B cell (primary cell): ENCODE measurements at regions not wholly inside any gene's neighbourhood (a gene's known extent, or its start where the extent isn't known, plus 50 kb on each side); places are given as distances from the start of the nearest gene placed in this dataset.

Experiments used
- ATAC-seq: fragments of 200-7000 bp; cut with Tn5 transposase; one replicate; pipeline ENCODE4 v1.10.0; 2021; ENCODE audit warnings: low read depth, mild to moderate bottlenecking, moderate number of reproducible peaks, moderate library complexity
- CTCF ChIA-PET: fragments of 350-600 bp; sonication (Branson Sonifier 250); formaldehyde crosslinking; loops from one replicate; lab custom pipeline; 2021; ENCODE audit warnings: antibody characterized with exemption, inconsistent platforms; lab: Charles Lee
- POLR2A ChIA-PET: fragments of 350-600 bp; sonication (Branson Sonifier 250); formaldehyde crosslinking; loops from one replicate; lab custom pipeline; 2021; ENCODE audit warnings: antibody characterized with exemption; lab: Charles Lee
- DNase-seq: peaks from one replicate; pipeline ENCODE4 v3.0.0; 2013
- H2AFZ ChIP-seq: 2 replicates; pipeline ENCODE4 v1.6.1; 2012; ENCODE audit warnings: mild to moderate bottlenecking, low read depth, low read length; ENCODE audit not compliant: insufficient read depth, poor library complexity, severe bottlenecking
- H3K27ac ChIP-seq, 2 donors: 1 replicate in 1 of 2; 2 replicates in 1 of 2; pipeline ENCODE4 v1.5.1; 2012 to 2013; ENCODE audit warnings: low read length in 2 of 2, mild to moderate bottlenecking in 2 of 2, moderate library complexity in 1 of 2
- H3K27me3 ChIP-seq, 4 experiments: fragments of 200-600 bp in 1 of 4; sonication (generic) in 1 of 4; replicated peaks in 1 of 4; 1 replicate in 2 of 4; 2 replicates in 2 of 4; pipeline versions ENCODE4 v1.6.1 to v1.7.0; 2013 to 2016; ENCODE audit warnings: low read length in 3 of 4, mild to moderate bottlenecking in 2 of 4, mixed read lengths in 1 of 4, moderate library complexity in 1 of 4; ENCODE audit not compliant: insufficient read depth in 4 of 4, control insufficient read depth in 3 of 4; ENCODE audit errors: control extremely low read depth in 1 of 4
- H3K36me3 ChIP-seq, 2 experiments: replicated peaks in 1 of 2; 1 replicate in 1 of 2; 2 replicates in 1 of 2; pipeline versions ENCODE4 v1.6.1 to v1.7.1; 2013; ENCODE audit warnings: low read length in 1 of 2; ENCODE audit not compliant: insufficient read depth in 2 of 2, control insufficient read depth in 1 of 2; ENCODE audit errors: control extremely low read depth in 1 of 2, extremely low read depth in 1 of 2
- H3K4me1 ChIP-seq, 2 donors: fragments of 200-600 bp in 1 of 2; sonication (generic) in 1 of 2; 1 replicate in 1 of 2; 2 replicates in 1 of 2; pipeline versions ENCODE4 v1.5.1 to v1.6.1; 2013 to 2017; ENCODE audit warnings: low read length in 2 of 2; ENCODE audit not compliant: control insufficient read depth in 2 of 2, insufficient read depth in 2 of 2
- H3K4me2 ChIP-seq: replicated peaks from 2 replicates; pipeline ENCODE3; 2012; ENCODE audit warnings: mild to moderate bottlenecking, low read depth, low read length; ENCODE audit not compliant: poor library complexity, severe bottlenecking
- H3K4me3 ChIP-seq, 5 experiments: fragments of 200-600 bp in 1 of 5; sonication (generic) in 1 of 5; 1 replicate in 3 of 5; 2 replicates in 2 of 5; pipeline versions ENCODE4 v1.5.1 to v1.7.0; 2011 to 2016; ENCODE audit warnings: low read length in 4 of 5, mild to moderate bottlenecking in 4 of 5, low read depth in 2 of 5, control low read depth in 1 of 5, moderate library complexity in 1 of 5; ENCODE audit not compliant: insufficient read depth in 1 of 5; ENCODE audit errors: control extremely low read depth in 1 of 5, extremely low read depth in 1 of 5
- H3K79me2 ChIP-seq: fragments of 200-600 bp; sonication (generic); one replicate; pipeline ENCODE4 v1.6.0; 2016; ENCODE audit warnings: low read length; ENCODE audit not compliant: control insufficient read depth, insufficient read depth
- H3K9ac ChIP-seq: fragments of 200-600 bp; sonication (generic); 2 replicates; pipeline ENCODE4 v1.6.1; 2017; ENCODE audit warnings: mild to moderate bottlenecking, low read length, moderate library complexity
- H3K9me3 ChIP-seq, 3 donors: one replicate each; pipeline versions ENCODE4 v1.6.1 to v1.7.1; 2013; ENCODE audit warnings: low read length in 2 of 3; ENCODE audit not compliant: control insufficient read depth in 2 of 3, insufficient read depth in 1 of 3; ENCODE audit errors: control extremely low read depth in 1 of 3
- H4K20me1 ChIP-seq: 2 replicates; pipeline ENCODE4 v1.6.0; 2012; ENCODE audit warnings: mild to moderate bottlenecking, low read length; ENCODE audit not compliant: insufficient read depth, control insufficient read depth, poor library complexity, severe bottlenecking
- H3K27ac Mint-ChIP-seq: one replicate; pipeline ENCODE4 v1.8.0; 2021; ENCODE audit warnings: mixed read lengths
- H3K27me3 Mint-ChIP-seq: one replicate; pipeline ENCODE4 v1.8.0; 2021; ENCODE audit warnings: mixed read lengths
- H3K4me1 Mint-ChIP-seq: one replicate; pipeline ENCODE4 v1.8.0; 2021; ENCODE audit warnings: mixed read lengths
- H3K4me3 Mint-ChIP-seq: one replicate; pipeline ENCODE4 v1.8.0; 2021; ENCODE audit warnings: mixed read lengths
- H3K9me3 Mint-ChIP-seq: one replicate; pipeline ENCODE4 v1.8.0; 2022; ENCODE audit warnings: mixed read lengths; ENCODE audit not compliant: insufficient read depth
- EZH2 ChIP-seq: IDR thresholded peaks from 2 replicates; pipeline ENCODE4 v1.6.1; 2012; ENCODE audit warnings: borderline replicate concordance, low read depth, mild to moderate bottlenecking, moderate library complexity, low read length; ENCODE audit not compliant: insufficient read depth, poor library complexity, severe bottlenecking
- WGBS: methylation state at CpG from one replicate; pipeline ENCODE4 v1.1.5; 2013; ENCODE audit warnings: missing lambda C conversion rate; ENCODE audit not compliant: insufficient coverage; 5-methylcytosine and 5-hydroxymethylcytosine counted together
- intact Hi-C: fragments of 100-400 bp; cut with micrococcal nuclease; formaldehyde crosslinking; loops from one replicate; pipeline ENCODE4 v1.10.0; 2022
- TF ChIP-seq, protein P1 (sequence below): fragments of 200-600 bp; IDR thresholded peaks from one replicate; pipeline ENCODE4 v1.8.0; 2022; ENCODE audit warnings: antibody characterized with exemption, mild to moderate bottlenecking

DNA sequence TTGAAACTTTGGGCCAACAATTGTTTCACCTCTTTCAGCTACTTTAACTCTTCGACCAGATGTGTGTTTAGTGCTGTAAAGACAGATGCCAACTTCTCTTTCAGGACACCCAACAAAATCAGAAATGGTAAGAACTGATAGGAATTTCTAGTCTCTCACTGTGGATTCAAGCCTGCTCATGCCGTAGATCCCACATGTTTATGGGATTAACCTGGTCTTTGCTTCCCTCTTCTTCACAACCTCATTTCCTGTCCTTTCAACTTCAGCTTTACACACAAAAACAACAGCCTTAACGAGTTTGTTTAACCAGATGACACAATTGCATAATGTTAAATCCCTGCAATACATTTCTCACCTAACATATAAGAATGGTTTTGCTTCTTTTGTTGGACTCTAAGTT lies 1031.9 kb upstream of the LRFN5 start:
- no peaks in the 10 kb centered on the region for H3K4me1 Mint-ChIP-seq
- intact Hi-C loops, result no loop called here
- no peak overlapping the region for H3K9ac ChIP-seq

DNA sequence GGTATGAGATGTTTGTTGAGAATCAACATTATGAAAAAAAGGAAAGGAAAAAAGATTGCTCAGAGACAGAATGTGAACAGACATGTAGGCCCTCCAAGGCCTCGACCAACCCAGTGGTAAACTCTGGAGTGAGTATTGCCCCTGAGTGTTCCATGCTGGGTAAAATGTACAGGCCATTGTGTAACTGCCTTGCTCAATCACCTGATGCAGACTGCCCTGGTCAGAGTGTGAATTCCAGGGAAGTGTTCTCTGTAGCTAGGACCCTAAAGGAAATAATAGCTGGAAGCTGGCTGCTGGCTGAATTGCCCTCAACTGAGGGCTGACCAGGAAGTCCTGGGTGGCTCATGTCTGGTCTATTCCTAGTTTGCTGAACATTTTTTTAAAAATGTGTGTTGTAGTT lies 1081.4 kb upstream of the LRFN5 start:
- Histone ChIP-seq H3K4me1 (no peaks in the 10 kb centered on the region), H3K4me3 (no peak overlapping the region), H2AFZ (no peak overlapping the region), H3K27ac (no peak overlapping the region), H3K9me3 (no peaks in the 10 kb centered on the region), H3K9ac (no peak overlapping the region), H3K36me3 (no peaks in the 10 kb centered on the region), H3K4me2 (no peak overlapping the region), H4K20me1 (no peaks in the 10 kb centered on the region), H3K27me3 (no peaks in the 10 kb centered on the region), H3K79me2 (no peaks in the 10 kb centered on the region)
- ChIA-PET POLR2A (no interaction called here), CTCF (no interaction called here)
- WGBS, result 67% methylated on average over 1 of the region's 1 CpG
- TF ChIP-seq EZH2, result no peak
- TF ChIP-seq, protein P1, sequence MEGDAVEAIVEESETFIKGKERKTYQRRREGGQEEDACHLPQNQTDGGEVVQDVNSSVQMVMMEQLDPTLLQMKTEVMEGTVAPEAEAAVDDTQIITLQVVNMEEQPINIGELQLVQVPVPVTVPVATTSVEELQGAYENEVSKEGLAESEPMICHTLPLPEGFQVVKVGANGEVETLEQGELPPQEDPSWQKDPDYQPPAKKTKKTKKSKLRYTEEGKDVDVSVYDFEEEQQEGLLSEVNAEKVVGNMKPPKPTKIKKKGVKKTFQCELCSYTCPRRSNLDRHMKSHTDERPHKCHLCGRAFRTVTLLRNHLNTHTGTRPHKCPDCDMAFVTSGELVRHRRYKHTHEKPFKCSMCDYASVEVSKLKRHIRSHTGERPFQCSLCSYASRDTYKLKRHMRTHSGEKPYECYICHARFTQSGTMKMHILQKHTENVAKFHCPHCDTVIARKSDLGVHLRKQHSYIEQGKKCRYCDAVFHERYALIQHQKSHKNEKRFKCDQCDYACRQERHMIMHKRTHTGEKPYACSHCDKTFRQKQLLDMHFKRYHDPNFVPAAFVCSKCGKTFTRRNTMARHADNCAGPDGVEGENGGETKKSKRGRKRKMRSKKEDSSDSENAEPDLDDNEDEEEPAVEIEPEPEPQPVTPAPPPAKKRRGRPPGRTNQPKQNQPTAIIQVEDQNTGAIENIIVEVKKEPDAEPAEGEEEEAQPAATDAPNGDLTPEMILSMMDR, result no peak
- Mint-ChIP-seq H3K27me3 (no peaks in the 10 kb centered on the region), H3K9me3 (no peaks in the 10 kb centered on the region), H3K4me1 (no peaks in the 10 kb centered on the region), H3K4me3 (no peak overlapping the region), H3K27ac (no peak overlapping the region)
- no peak for DNase-seq
- intact Hi-C loops, result no loop called here
- ATAC-seq, result no peak

More for the DNA sequence above, 1031.9 kb upstream of the LRFN5 start:
- ChIA-PET POLR2A (no interaction called here), CTCF (no interaction called here)
- DNase-seq, result no peak
- ATAC-seq, result no peak
- no peak for TF ChIP-seq EZH2
- TF ChIP-seq, protein P1, result no peak
- no peaks in the 10 kb centered on the region for H3K36me3 ChIP-seq
- no peaks in the 10 kb centered on the region for H4K20me1 ChIP-seq
- no peak overlapping the region for H3K4me3 Mint-ChIP-seq
- no peaks in the 10 kb centered on the region for H3K4me1 ChIP-seq
- H3K9me3 Mint-ChIP-seq, result peaks cover 2% of the 10 kb centered on the region
- H3K27me3 Mint-ChIP-seq, result no peaks in the 10 kb centered on the region
- H3K27ac ChIP-seq, result no peak overlapping the region
- H3K79me2 ChIP-seq, result no peaks in the 10 kb centered on the region
- no peak overlapping the region for H3K4me2 ChIP-seq
- no peak overlapping the region for H2AFZ ChIP-seq
- H3K27ac Mint-ChIP-seq, result no peak overlapping the region
- H3K9me3 ChIP-seq, result no peaks in the 10 kb centered on the region
- WGBS, result 20% methylated on average over 1 of the region's 3 CpGs
- H3K4me3 ChIP-seq, result no peak overlapping the region
- no peaks in the 10 kb centered on the region for H3K27me3 ChIP-seq
